HEK293 (cell line): ENCODE measurements at regions not wholly inside any gene's neighbourhood (a gene's known extent, or its start where the extent isn't known, plus 50 kb on each side); places are given as distances from the start of the nearest gene placed in this dataset.

Experiments
- ZNF132 ChIP-seq: fragments of 450-650 bp; formaldehyde crosslinking; IDR thresholded peaks from 2 replicates; pipeline ENCODE4 v1.5.1; 2017; ENCODE audit warnings: missing biosample characterization, missing genetic modification characterization, borderline replicate concordance
- TF ChIP-seq, protein P1 (sequence below): fragments of 450-650 bp; formaldehyde crosslinking; IDR thresholded peaks from 2 replicates; pipeline ENCODE4 v1.5.1; 2016; ENCODE audit warnings: missing biosample characterization, missing genetic modification characterization

DNA sequence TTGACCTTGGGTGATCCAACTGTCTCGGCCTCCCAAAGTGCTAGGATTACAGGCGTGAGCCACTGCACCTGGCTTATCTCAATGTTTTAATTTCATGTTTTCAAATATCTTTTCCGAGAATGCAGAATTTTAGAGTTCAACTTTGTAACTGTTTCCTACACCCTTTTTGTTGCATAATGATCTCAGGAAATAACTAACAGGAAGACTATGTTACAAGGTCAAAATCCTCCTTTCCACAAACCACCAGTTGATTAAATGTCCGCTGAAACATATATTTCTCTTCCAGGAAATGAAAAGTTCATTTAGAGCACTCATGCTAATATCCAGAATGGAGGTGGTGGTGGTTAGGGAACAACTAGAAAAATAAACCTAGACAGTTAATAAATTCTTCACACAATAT lies 377.8 kb downstream of the PPP4R3C start:
- TF ChIP-seq, protein P1, sequence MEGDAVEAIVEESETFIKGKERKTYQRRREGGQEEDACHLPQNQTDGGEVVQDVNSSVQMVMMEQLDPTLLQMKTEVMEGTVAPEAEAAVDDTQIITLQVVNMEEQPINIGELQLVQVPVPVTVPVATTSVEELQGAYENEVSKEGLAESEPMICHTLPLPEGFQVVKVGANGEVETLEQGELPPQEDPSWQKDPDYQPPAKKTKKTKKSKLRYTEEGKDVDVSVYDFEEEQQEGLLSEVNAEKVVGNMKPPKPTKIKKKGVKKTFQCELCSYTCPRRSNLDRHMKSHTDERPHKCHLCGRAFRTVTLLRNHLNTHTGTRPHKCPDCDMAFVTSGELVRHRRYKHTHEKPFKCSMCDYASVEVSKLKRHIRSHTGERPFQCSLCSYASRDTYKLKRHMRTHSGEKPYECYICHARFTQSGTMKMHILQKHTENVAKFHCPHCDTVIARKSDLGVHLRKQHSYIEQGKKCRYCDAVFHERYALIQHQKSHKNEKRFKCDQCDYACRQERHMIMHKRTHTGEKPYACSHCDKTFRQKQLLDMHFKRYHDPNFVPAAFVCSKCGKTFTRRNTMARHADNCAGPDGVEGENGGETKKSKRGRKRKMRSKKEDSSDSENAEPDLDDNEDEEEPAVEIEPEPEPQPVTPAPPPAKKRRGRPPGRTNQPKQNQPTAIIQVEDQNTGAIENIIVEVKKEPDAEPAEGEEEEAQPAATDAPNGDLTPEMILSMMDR (tag by site-specific recombination): no peak
- TF ChIP-seq ZNF132 (tag by site-specific recombination): no peak
